SIG-M5 treated with dmso at 0.1 percent for 504 hours (cell line): ENCODE measurements at regions not wholly inside any gene's neighbourhood (a gene's known extent, or its start where the extent isn't known, plus 50 kb on each side); places are given as distances from the start of the nearest gene placed in this dataset.

Source experiments
- DNase-seq: peaks from one replicate; lab custom pipeline; 2025; ENCODE audit not compliant: unreplicated experiment; lab: John Stamatoyannopoulos, UW

GRCh38 chr2:225097035-225097434, 54.8 kb upstream of the DOCK10 start:
- DNase-seq, result no peak
